HuH-7.5 (cell line): ENCODE measurements at regions not wholly inside any gene's neighbourhood (a gene's known extent, or its start where the extent isn't known, plus 50 kb on each side); places are given as distances from the start of the nearest gene placed in this dataset.
"Not testable (repeated sequence)": the region's sequence is repeated elsewhere in the genome, so short reads cannot be mapped to it uniquely, and the experiment has no call there.

Source experiments
- DNase-seq: peaks from one replicate; pipeline ENCODE4 v3.0.0; 2011; ENCODE audit warnings: low spot score

DNA sequence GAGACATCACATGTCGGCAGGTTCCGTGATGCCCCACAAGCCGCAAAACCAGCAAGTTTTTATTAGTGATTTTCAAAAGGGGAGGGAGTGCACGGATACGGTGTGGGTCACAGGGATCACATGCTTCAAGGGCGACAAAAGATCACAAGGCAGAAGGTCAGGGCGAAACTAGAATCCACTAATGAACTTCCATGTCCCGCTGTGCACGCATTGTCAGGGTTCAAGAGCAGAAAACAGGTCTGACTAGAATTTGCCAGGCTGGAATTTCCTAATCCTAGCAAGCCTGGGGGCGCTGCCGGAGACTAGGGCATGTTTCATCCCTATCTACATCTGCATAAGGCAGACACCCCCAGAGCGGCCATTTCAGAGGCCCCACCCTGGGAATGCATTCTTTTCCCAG is 225.2 kb downstream of the NPHP4 start:
- not testable (repeated sequence) for DNase-seq

DNA sequence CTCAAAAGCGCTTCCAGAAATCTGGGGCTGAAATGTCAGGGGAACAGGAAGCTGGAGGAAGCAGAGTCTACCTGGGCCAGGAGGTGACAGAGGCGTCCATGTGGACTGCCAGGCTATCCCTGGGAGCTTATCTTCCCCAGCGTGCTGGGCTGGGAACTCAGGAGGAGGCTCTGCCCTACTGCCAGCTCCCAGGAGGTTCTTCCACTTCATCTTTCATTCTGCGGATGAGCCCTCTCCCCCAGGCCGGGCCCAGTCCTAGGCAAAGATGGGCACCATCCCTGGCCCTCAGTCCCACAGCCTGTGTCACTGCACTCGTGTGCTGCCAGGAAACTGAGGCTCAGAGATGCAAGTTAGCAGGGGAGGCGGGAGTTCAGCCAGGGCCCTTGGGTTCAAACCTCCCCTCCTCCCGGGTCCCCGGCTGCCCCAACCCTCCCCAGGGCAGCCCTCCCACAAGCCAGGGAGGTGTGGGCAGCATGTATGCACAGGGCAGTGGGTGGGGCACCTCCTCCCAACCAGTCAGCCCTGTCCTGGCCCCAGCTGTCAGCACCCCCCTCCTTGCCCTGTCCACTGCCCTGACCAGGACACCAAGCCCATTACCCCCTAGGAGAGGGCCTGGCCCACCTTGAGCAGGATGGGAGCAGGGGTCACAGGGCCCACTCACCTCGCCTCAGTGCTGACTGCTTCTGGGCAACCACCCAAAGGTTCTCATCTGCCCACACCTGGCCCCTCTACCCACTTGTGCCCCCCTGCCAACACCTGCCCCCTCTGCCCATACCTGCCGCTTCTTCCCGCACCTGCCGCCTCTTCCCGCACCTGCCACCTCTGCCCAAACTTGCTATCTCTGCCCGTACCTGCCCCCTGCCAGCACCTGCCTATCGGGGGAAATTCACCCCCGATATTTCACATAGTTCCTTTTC is 226.0 kb downstream of the NPHP4 start:
- no peak for DNase-seq

DNA sequence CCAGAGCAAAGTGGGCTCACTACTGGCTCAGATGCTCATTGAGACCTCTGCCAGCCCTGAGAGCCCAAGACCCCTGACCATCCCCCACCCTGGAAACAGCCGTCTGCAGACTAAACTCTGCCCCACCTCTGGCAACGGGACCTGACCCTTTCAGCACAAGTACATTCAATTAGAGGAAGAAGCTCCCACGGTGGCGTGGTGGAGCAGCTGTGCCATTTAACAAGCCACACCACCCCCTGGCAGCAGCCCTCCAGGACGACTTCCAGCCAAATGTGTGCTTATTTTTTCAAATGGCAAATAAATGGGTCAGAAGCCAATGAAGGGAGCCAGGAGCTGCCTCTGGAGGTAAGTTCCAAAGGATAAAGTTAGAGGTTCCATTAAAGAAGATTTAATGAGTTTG is 226.7 kb downstream of the NPHP4 start:
- DNase-seq, result no peak

DNA sequence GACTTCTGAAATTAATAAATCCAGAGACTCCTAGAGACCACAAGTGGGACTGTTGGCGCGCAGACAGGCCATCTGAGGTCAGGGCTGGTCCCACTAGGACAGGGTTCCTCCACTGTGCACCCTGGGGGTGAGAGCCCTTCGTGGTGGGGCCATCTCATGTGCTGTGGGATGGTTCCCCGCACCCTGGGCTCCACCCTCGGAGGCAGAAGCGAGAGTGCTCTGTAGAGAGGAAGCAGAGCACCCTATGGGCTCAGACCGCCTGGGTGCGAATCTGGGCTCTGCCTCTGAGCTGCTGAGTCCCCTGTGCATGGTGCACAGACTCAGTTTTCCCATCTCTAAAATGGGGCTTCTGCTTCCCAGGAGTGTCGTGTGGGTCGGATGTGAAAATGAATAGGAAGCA is 227.3 kb downstream of the NPHP4 start:
- DNase-seq, result no peak

DNA sequence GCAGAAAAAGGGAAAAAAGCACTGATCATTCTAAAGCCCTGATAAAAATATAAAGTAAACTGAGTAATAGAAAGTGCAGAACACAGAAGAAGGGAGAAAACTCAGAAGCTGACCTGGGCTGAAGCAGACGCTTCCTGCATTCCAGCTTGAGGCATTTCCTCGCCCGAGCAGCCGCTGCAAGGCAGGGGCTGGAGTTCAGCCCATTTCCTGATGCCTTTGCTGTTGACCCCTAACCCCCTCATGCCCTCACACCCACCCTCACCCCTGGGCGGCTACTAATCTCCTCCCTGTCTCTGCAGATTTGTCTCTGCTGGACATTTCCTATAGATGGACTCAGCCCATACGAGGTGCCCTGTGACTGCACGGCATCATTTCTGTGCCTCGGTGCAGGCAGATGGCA is 227.8 kb downstream of the NPHP4 start:
- DNase-seq, result no peak

DNA sequence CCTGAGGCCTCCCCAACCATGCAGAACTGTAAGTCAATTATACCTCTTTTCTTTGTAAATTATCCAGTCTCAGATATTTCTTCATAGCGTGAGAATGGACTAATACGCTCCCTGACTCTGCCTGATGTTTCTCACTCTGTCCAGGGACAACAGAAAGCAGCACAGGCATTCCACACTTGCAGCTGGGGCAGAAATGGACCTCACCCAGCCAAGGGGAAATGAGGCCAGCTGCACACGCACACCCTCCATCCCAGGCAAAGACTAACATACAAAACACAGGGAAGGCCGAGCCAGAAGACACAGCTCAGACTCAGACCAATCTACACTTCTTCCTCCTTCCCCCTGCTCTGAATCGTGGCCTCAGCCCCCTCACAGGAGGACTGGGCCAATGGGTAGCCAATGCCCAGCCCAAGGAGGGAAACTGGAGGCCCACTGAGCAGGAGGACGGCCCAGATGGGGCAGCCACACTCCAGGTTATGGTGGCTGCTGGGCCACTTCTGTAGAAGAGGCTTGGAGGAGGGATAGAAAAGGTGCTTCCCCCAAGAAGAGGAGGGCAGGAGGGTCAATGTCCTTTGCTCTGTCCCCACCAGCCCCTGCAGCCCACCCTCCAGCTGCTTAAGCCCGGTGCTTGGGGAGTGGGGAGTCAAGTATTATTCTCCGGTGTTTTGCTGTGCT is 228.4 kb downstream of the NPHP4 start:
- DNase-seq, result no peak

DNA sequence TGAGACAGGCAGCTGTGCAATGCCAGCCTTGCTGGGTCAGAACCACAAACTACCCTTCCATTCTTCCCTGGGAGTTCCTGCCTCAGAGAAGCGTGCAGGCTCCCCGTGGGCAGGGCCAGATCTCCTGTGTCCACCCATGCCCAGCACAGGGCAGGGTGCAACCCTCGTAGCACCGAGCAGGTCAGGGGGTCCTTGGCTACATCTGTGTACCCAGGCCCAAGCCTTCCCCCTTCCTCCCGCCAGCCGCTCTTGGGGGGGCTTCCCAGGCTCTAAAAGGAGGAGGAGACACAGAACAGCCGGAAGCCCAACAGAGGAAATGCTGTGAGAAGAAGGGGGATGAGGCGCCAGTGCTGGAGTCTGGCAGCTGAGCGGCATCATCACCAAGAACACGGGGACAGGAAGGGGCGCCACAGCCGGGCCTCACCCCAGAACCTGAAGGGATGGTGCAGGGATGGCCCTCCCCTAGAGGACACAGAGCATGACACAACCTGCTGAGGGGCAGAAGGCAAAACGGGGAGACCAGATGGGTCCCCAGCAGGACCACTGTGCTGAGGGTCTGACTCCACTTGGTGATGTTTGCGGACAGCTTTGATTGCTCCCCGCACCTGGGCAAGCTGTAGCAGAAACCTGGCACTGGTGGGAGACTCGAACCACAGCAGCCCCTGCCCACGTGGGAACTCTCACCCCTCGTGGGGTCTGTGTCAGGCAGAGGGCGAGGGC is 233.2 kb downstream of the NPHP4 start:
- no peak for DNase-seq

DNA sequence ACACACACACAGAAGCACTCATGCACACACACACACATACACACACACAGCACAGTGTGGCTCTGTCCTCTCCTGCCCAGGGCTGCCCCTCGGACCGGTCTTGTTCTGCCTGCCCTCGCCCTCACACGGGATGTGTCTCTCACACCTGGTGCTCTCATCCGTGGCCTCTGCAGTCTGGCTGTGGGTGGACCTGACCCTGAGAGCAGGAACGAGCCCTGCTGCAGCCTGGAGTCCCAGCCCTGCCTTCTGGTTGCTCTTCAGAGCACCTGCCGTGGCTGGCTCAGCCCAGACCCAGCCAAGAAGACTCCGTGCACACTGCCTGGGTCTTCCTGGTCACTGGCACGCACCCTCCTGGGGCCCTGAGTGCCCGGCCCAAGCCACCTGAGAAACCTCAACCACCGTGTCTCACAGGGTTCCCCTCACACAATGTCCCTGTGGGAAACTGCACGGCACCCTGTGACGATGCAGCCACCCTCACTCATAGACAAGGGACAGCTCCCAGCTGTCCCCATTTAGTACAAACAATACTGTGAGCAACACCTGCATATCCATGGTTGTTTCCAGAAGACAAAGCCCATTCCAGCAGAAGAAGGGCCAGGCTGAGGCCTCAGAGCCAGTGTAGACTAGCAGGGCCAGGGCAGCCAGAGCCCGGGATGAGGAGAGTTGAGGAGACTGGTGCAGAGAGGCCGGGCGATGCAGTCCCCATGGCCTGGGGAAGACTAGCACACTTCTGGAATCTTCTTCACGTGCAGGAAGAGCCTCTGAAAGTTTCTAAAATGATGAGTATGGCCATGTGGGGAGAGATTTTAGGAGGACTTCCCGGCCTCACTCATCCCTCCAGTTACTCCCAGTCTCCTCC is 234.0 kb downstream of the NPHP4 start:
- no peak for DNase-seq

DNA sequence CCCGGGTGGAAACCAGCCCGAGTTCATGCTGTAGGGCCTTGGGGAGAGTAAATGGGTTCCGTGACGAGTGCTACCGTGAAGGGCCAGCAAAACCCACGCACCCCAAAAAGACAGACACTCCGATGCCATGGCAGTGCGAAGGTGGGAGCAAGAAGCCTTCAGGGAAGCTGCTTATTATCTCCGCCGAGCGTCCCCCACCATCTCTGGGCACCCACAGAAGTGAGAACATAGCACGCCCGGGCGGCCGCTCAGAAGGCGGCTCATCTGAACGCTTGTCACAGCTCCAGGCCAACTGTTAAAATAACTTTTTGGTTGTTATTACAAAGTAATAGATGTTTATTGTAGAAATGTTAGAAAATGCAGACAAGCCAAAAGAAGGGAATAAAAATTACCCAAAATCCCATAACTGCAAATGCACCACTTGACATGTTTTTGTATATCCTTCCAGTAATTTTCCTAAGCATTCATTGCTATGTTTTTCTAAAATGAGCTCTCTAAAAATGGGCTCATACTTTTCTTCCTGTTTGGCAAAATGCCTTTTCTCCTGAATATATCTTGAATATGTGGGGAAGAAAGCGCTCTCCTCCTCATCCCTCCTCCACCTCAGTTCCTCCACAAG is 234.9 kb downstream of the NPHP4 start:
- no peak for DNase-seq

DNA sequence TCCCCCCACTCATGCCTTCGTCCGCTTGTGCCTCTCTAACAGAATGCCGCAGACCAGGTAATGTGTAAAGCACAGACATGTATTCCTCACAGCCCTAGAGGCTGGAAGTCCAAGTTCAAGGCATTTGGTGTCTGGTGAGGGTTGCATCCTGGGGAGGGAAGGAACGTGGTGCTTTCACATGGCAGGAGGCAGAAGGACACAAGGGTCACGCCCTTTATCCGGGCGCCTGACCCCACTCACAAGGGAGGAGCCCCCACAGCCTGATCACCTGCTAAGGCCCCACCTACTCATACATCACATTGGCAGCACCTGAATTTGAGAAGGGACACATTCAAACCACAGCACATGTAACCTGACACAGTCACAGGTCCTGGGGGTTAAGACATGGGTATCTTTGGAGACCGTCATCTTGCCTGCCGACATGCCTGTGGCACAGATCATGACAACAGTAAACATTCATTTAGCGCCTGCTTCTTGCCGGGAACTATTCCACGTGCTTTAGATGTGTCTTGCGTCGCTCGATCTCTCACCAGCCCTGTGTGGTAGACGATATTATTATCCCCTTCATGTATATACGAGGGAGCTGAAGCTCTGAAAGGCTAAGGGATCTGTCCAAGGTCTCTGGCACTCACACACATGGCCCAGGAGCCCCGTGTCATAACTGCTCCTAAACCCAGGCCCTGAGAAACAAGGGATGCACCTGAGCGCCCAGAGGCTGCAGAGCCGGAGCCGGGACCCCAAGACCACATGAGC is 235.6 kb downstream of the NPHP4 start:
- DNase-seq, result no peak

DNA sequence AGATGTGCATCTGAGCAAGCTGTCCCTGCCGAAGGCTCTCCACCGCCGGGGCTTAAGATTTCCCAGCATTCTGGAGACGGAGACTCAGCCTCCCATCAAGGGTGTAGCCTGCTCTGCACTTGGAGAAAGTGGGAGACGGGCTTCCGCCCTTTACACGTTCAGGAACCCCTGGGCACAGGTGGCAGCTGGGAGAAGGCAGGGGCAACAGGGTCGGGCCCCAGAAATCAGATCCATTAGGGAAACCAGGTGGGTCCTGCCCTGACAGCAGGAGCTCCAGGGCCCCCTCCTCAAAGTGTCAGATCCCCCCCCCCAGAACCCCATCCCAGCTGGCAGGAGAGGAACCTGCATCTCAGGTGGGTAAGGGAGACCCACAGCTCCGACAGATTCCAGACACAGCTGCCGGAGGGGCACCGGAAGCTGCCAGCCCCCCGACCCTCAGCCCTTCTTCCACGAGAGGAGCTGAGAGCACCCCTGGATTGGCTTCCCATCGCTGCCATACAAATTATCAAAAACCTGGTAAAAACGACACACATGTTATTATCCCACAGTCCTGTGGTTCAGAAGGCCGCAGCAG is 236.6 kb downstream of the NPHP4 start:
- no peak for DNase-seq

DNA sequence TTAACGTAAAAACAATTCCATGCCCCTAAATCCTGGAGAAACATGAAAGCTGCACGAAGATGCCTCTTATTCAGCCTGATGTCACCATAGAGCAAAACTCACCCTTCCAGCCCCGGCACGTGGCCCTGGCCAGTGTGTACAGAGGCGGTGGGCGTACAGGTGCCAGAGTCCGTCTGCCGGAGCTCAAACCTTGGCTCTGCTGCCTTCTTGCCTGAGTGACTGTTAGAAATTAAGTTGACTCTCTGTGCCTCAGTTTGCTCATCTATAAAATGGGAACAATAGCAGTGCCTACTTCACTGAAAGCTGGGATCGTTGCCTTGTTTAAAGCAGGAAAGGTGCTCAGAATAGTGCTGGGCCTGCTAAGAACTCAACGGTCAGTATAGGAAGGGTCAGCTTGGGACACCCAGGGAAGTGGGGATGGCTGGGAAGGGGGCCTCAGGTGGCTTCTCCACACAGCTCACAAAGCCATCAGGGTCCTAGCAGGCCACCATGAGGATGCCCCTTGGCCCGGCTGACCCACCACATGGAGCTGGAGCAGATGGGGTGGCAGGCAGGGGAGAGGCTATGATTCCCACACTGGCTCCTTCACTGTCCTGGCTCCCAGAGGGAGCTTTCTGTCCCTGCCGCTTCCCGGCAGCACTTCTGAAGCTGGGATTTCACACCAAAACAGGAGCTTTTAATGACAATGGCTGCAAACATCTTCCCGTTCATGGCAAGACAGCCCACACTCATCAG is 237.2 kb downstream of the NPHP4 start:
- DNase-seq, result no peak

DNA sequence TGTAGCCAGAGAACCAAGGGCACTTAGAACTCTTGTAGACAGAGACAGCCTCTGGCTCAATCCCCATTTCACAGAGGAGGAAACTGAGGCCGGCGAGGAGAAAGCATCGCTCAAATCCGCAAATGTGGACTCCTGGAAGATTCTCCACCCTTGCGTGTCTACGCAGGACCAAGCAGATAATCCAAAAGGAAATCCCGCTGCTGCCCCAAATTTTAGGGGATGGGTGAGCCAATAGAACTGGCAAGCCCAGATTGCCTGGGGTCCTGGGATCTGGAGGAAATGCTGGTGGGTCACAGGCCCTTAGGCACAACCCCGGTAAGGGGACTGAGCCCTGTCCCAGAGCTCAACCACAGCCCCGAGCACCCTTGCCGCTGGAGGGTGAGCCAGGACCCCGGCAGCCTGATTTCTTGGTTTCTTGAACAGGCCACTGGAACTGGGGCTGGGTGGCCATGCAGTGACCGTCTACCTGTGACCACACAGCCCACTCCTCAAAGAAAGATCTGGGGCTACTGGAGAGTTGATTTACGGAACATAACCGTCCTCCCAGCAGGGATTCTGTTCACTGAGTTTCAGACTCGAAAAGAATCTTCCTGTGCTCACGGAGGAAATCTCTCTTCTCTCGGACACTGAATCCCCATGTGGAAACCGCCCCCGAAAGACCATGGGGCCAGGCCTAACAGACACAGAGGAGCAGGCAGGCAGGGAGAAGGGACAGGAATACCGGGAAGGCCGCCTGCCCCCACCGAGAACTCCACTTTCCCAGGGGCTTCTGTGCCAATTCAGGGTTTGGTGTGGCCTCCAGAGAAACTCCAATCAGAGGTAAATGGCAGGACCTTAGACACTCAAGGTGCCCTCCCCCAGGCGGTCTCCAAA is 238.4 kb downstream of the NPHP4 start:
- DNase-seq, result no peak

DNA sequence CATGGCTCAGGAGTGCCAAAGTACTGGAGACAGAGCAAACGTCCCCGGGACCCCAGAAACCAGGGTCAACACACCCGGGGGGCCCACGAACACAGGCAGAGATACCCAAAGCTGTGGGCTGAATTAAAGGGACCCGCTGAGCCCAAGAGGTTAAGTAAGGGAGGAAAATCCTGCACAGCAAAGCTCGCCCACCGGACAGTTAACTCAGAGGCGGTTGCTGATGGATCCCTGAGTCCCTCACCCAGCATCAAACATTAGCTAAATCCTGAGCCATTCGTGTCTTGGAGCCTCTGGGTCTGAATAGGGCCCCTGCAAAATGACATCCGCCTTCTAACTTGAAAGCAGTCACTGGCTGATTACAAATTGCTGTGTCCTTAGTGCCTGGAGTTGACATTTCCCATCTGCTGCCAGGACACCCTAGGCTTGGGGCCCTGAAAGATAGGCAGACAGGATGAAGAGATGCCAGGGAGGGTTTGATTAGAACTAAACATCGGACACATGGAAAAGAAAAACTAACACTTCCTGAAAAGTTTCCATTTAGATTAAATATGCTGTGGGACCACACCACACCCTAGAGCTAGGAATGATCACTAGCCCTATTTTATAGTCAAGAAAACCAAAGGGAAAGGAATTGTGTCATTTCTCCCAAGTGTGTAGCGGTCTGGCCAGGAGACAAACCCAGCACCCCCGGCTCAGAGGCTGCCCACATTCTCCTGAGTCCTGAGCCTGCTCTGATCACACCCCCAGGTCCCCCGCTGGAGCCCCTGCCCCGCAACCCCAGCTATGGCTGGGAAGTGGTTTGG is 239.3 kb downstream of the NPHP4 start:
- no peak for DNase-seq

DNA sequence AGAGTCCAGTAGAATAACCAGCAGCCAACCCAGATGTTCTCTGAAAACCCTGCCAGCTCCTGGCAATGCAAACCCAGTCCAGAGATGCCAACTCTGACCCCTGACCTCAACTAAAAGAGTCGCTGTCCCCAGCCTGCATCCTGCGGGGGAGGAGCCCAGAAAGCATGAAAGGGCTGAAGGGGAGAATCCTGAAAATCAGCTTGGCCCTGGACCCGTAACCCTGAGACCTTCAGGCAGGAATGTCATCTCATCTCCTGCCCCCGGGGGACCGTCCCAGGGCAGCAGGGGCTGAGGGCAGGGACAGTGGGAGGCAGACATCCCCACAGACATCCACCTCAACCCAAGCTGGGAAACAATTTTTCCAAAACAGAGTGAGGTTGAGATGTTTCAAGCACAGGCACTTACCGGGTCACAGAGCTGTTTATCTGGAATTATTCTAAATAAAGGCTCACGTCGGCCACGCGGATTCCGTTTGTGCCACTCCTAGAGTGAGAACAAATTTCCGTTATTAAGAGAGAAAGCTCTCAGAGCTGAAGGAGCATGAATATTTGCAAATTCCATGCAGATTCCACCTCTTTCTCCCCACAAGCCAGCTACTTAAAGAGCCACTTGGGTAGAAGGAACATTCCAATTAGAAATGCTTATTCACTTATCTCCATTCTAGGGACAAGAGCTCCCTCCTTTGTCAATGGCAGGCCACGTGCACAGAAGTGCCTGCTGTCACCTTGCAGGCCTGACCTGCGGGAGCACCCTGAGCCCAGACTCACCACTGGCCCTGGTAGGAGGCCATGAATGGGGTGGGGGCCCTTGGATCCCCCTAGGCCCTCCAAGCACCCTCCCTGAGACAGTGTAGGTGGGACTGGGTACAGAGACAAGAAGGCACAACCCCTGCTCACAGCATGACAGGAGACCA is 240.1 kb downstream of the NPHP4 start:
- DNase-seq, result no peak

DNA sequence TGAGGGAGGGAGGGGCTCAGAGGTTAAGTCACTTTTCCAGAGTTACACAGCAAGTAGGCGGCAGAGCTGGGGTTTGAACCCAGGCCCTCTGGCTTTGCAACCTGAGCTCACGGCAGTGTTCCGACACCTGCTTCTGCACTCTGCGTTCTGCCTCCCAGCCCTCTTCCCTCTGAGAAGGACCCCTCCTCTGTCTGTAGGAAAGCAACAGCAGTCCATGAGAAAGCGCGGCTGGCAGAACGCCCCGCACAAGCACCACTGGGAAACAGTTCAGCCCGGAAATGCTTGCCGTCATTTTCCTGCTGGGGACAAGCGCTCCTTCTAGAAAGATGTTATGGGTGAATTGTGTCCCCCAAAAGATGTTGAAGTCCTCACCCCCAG is 241.1 kb downstream of the NPHP4 start:
- DNase-seq, result no peak
